Activated CD4-positive, alpha-beta T cell treated with anti-CD3 and anti-CD28 coated beads for 36 hours (primary cell): ENCODE measurements at regions not wholly inside any gene's neighbourhood (a gene's known extent, or its start where the extent isn't known, plus 50 kb on each side); places are given as distances from the start of the nearest gene placed in this dataset.
"Not testable (repeated sequence)": the region's sequence is repeated elsewhere in the genome, so short reads cannot be mapped to it uniquely, and the experiment has no call there.

Source experiments
- ATAC-seq: fragments of 200-7000 bp; cut with Tn5 transposase; one replicate; pipeline ENCODE4 v1.10.0; 2021; ENCODE audit warnings: mild to moderate bottlenecking, moderate library complexity
- CTCF ChIA-PET: fragments of 350-600 bp; sonication (Branson Sonifier 250); formaldehyde crosslinking; loops from one replicate; lab custom pipeline; 2021; ENCODE audit warnings: antibody characterized with exemption; lab: Charles Lee
- POLR2A ChIA-PET: fragments of 350-600 bp; sonication (Branson Sonifier 250); formaldehyde crosslinking; loops from one replicate; lab custom pipeline; 2021; ENCODE audit warnings: antibody characterized with exemption, inconsistent platforms; lab: Charles Lee
- DNase-seq: peaks from one replicate; pipeline ENCODE4 v3.0.0-alpha.2; 2020
- H3K27ac Mint-ChIP-seq: one replicate; pipeline ENCODE4 v1.8.0; 2021; ENCODE audit warnings: mixed read lengths
- H3K27me3 Mint-ChIP-seq: one replicate; pipeline ENCODE4 v1.8.0; 2021; ENCODE audit warnings: mixed read lengths
- H3K36me3 Mint-ChIP-seq: one replicate; pipeline ENCODE4 v1.8.0; 2021; ENCODE audit warnings: low read depth, mixed read lengths
- H3K4me1 Mint-ChIP-seq: one replicate; pipeline ENCODE4 v1.8.0; 2021; ENCODE audit warnings: mixed read lengths
- H3K4me3 Mint-ChIP-seq: one replicate; pipeline ENCODE4 v1.8.0; 2021; ENCODE audit warnings: mild to moderate bottlenecking, moderate library complexity, mixed read lengths
- H3K9me3 Mint-ChIP-seq: one replicate; pipeline ENCODE4 v1.8.0; 2021; ENCODE audit warnings: low read depth, mixed read lengths
- intact Hi-C, 2 experiments: fragments of 100-400 bp; cut with DNase I in 1 of 2; cut with micrococcal nuclease in 1 of 2; formaldehyde crosslinking; loops; one replicate each; pipeline versions ENCODE4 v1.14.2 to v1.15.1; 2022 to 2024; cut with DNase I, micrococcal nuclease

DNA sequence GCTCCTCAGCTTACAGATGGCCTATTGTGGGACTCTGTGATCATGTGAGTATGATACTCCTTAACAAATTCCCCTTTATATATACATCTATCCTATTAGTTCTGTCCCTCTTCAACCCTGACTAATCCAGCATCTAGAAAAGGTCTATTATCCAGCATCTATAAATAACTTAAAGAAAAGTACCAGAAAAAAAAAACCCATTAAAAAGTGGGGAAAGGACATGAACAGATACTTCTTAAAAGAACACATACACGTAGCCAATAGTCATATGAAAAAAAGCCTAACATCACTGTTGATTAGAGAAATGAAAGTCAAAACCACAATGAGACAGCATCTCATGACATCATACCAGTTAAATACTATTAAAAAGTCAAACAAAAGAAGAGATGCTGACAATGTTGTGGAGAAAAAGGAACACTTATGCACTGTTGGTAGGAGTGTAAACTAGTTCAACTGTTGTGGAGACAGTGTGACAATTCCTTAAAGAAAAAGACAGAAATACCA lies 549.5 kb upstream of the GRM3 start:
- DNase-seq, result no peak
- ChIA-PET POLR2A (no interaction called here), CTCF (no interaction called here)
- Mint-ChIP-seq H3K4me1 (no peaks in the 10 kb centered on the region), H3K27me3 (no peaks in the 10 kb centered on the region), H3K27ac (no peak overlapping the region), H3K4me3 (no peak overlapping the region), H3K9me3 (peaks cover 15% of the 10 kb centered on the region), H3K36me3 (no peaks in the 10 kb centered on the region)
- intact Hi-C loops, result no loop called here
- no peak for ATAC-seq

DNA sequence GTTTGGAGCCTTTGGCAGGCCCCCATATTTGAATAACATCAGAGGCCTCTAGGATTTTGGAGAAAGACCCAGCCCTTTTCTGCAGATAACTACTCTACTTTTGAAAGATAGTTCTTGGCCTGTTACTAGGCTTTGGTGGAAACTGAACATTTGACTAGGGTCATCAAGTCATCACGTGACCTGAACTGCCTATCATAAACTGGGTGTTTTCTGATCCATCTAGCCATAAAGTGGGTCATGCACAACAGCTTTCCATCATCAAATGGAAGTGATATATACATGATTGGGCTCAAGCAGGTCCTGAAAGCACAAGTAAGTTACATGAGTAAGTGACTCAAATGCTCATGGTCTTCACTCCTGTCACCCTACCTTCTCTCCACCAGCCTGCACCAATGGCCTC lies 552.3 kb upstream of the GRM3 start:
- Mint-ChIP-seq H3K36me3 (no peaks in the 10 kb centered on the region), H3K27ac (no peak overlapping the region), H3K4me1 (no peaks in the 10 kb centered on the region), H3K9me3 (peaks cover 17% of the 10 kb centered on the region), H3K27me3 (no peaks in the 10 kb centered on the region), H3K4me3 (no peak overlapping the region)
- ChIA-PET CTCF (no interaction called here), POLR2A (no interaction called here)
- ATAC-seq, result no peak
- intact Hi-C loops, result no loop called here
- no peak for DNase-seq

DNA sequence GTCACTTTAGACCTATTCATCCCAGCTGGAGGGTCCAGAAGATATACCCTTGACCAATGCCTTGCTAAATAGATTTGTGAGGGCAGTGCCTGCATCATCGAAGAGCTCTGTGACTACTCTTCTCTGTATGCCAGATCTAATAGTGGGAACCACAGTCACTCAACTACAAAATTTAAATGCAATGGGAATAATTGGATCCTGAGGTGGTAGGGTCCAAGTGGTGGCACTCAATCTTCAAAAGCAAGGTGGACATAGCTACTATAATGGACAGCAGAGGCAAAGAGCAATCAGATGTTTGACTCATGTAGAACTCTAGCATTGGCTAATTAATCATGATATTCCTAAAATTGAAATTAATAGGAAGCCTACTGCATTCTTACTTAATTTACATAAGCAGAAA lies 554.3 kb upstream of the GRM3 start:
- POLR2A ChIA-PET, result no interaction called here
- H3K36me3 Mint-ChIP-seq, result no peaks in the 10 kb centered on the region

DNA sequence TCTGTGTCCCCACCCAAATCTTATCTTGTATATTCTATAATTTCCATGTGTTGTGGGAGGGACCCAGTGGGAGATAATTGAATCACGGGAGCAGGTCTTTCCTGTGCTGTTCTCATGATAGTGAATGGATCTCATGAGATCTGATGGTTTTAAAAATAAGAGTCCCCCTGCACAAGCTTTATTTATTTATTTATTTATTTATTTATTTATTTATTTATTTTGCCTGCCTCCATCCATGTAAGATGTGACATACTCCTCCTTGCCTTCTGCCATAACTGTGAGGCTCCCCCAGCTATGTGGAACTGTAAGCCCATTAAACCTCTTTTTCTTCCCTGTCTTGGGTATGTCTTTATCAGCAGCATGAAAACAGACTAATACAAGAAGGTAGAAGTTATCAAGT lies 579.1 kb upstream of the GRM3 start:
- DNase-seq, H3K4me1 Mint-ChIP-seq, H3K36me3 Mint-ChIP-seq, H3K4me3 Mint-ChIP-seq, H3K27ac Mint-ChIP-seq, CTCF ChIA-PET, POLR2A ChIA-PET, intact Hi-C loops, ATAC-seq, H3K27me3 Mint-ChIP-seq: not testable (repeated sequence)
- peaks cover 10% of the 10 kb centered on the region for H3K9me3 Mint-ChIP-seq

More for the DNA sequence above, 554.3 kb upstream of the GRM3 start:
- H3K4me3 Mint-ChIP-seq, result no peak overlapping the region
- ATAC-seq, result no peak
- CTCF ChIA-PET, result no interaction called here
- peaks cover 19% of the 10 kb centered on the region for H3K9me3 Mint-ChIP-seq
- no peaks in the 10 kb centered on the region for H3K27me3 Mint-ChIP-seq
- intact Hi-C loops, result no loop called here
- no peak overlapping the region for H3K27ac Mint-ChIP-seq
- H3K4me1 Mint-ChIP-seq, result no peaks in the 10 kb centered on the region
- no peak for DNase-seq

DNA sequence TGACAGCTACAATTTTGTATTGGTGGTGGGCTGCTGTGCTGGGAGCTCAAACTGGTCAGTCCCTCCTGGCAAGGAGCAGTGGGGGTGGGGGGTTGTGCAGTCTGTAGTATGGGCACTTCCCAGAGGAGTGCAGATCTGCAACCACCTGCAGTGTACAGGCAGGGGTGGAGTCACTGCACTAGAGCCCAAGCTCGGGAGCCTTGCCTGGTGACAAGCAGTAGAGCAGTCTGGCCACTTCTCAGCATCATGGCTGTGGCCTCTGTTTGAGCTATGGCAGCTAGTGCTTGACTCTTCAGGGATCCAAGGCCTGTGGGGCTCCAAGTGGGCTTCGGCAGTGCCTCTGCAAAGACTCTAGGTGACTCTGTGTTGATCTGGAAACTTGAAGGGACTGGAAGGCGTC lies 585.1 kb upstream of the GRM3 start:
- DNase-seq, result no peak
- Mint-ChIP-seq H3K36me3 (no peaks in the 10 kb centered on the region), H3K27me3 (no peaks in the 10 kb centered on the region), H3K9me3 (peaks cover 31% of the 10 kb centered on the region), H3K4me3 (no peak overlapping the region), H3K27ac (no peak overlapping the region), H3K4me1 (no peaks in the 10 kb centered on the region)
- intact Hi-C loops, result no loop called here
- CTCF ChIA-PET, result no interaction called here
- POLR2A ChIA-PET, result no interaction called here
- no peak for ATAC-seq

DNA sequence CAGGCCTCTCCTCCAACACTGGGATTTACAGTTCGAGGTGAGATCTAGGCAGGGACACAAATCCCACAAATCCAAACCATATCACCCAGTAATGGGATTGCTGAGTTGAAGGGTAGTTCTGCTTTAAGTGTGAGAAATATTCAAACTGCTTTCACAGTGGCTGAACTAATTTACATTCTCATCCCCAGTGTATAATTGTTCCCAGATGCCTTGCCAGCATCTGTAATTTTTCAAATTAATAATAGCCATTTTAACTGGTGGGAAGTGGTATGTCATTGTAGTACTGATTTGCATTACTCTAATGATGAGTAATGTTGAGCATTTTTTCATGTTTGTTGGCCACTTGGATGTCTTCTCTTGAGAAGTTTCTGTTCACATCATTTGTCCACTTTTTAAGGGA lies 592.8 kb upstream of the GRM3 start:
- H3K4me1 Mint-ChIP-seq, result no peaks in the 10 kb centered on the region
- H3K27ac Mint-ChIP-seq, result no peak overlapping the region
- ChIA-PET POLR2A (no interaction called here), CTCF (no interaction called here)
- no peak overlapping the region for H3K4me3 Mint-ChIP-seq
- peaks cover 18% of the 10 kb centered on the region for H3K9me3 Mint-ChIP-seq
- H3K27me3 Mint-ChIP-seq, result no peaks in the 10 kb centered on the region
- no peak for DNase-seq
- no peak for ATAC-seq
- H3K36me3 Mint-ChIP-seq, result no peaks in the 10 kb centered on the region
- intact Hi-C loops, result no loop called here

DNA sequence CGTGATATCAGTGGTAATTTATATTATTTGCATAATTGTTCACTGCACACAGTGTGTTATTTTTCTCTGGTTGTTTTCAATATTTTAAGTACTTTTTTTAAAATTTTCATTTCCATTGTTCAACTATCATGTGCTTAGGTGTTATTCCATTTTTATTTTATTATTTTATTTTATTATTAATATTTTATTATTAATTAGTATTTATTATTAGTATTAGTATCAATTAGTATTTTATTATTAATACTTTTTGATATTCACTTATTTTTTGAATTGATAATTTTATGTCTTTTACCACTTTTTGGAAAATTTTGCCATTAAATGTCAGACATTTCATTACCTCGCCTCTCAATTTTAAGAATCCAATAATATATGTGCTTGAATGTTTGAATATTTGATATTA lies 593.8 kb upstream of the GRM3 start:
- Mint-ChIP-seq H3K4me1 (no peaks in the 10 kb centered on the region), H3K9me3 (peaks cover 20% of the 10 kb centered on the region), H3K36me3 (no peaks in the 10 kb centered on the region), H3K27ac (no peak overlapping the region), H3K4me3 (no peak overlapping the region), H3K27me3 (no peaks in the 10 kb centered on the region)
- POLR2A ChIA-PET, result no interaction called here
- no peak for DNase-seq
- intact Hi-C loops, result no loop called here
- no peak for ATAC-seq
- CTCF ChIA-PET, result interaction anchor here (1.2 kb wide), 1 partner anchor 35 kb away, joined by 3 read pairs; no protein-coding TSS in a partner anchor

DNA sequence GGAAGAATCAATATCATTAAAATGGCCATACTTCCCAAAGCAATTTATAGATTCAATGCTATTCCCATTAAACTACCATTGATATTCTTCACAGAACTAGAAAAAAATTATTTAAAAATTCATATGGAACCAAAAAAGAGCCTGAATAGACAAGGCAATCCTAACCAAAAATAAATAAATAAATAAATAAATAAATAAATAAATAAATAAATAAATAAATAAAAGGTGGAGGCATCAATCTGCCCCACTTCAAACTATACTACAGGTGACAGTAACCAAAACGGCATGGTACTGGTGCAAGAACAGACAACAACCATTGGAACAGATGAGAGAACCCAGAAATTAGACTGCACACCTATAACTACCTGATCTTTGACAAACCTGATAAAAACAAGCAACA lies 598.5 kb upstream of the GRM3 start:
- H3K27me3 Mint-ChIP-seq, H3K4me3 Mint-ChIP-seq, DNase-seq, CTCF ChIA-PET, ATAC-seq, H3K4me1 Mint-ChIP-seq, intact Hi-C loops, H3K36me3 Mint-ChIP-seq, H3K27ac Mint-ChIP-seq, POLR2A ChIA-PET: not testable (repeated sequence)
- peaks cover 15% of the 10 kb centered on the region for H3K9me3 Mint-ChIP-seq

DNA sequence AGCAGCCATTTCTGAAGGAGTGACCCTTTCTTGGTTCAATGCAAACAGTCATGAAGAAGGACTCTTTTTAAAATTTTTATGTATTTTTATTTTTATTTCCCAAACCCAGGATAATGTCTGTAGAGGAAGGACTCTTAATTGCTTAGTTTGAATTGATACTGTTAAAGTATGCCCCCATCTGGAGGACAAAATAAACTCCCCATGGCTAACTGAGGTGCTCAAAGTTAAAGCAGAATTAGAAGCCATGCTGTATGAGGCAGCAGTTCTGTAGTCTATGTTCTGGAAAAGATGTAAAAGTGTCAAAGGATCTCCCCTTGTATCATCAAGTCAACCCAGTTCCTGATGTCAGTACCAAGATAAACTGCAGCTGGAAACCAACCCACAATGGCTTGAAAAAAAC lies 617.9 kb upstream of the GRM3 start:
- Mint-ChIP-seq H3K27ac (no peak overlapping the region), H3K27me3 (no peaks in the 10 kb centered on the region), H3K36me3 (no peaks in the 10 kb centered on the region), H3K4me3 (no peak overlapping the region), H3K4me1 (no peaks in the 10 kb centered on the region), H3K9me3 (peaks cover 19% of the 10 kb centered on the region)
- POLR2A ChIA-PET, result no interaction called here
- DNase-seq (no peak), ATAC-seq (no peak)
- CTCF ChIA-PET, result interaction anchor here (0.6 to 1.3 kb wide), 2 partner anchors 17 to 62 kb away, joined by 3 to 4 read pairs; no protein-coding TSS in a partner anchor
- intact Hi-C loops, result no loop called here

DNA sequence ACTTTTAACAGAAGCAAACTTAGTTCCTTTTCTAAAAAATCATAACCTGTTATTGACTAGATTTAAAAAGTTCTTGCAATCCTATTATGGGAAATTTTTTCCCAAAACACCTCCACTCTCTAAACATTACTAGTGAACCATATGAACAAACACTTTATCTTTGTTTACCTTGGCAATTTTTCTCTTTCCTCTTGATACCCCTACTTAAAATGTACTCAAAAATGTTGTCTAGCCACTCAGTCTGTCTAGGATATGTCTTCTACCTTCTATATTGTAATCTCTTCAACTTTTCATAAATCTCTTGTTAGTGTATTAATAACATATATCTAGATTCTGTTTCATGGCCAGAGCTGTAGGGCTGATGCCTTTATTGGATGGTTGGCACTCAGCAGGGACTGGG lies 630.0 kb upstream of the GRM3 start:
- Mint-ChIP-seq H3K4me1 (no peaks in the 10 kb centered on the region), H3K27me3 (no peaks in the 10 kb centered on the region), H3K27ac (no peak overlapping the region), H3K9me3 (peaks cover 2% of the 10 kb centered on the region), H3K36me3 (no peaks in the 10 kb centered on the region), H3K4me3 (no peak overlapping the region)
- intact Hi-C loops, result no loop called here
- ChIA-PET POLR2A (no interaction called here), CTCF (no interaction called here)
- DNase-seq, result no peak
- ATAC-seq, result no peak

DNA sequence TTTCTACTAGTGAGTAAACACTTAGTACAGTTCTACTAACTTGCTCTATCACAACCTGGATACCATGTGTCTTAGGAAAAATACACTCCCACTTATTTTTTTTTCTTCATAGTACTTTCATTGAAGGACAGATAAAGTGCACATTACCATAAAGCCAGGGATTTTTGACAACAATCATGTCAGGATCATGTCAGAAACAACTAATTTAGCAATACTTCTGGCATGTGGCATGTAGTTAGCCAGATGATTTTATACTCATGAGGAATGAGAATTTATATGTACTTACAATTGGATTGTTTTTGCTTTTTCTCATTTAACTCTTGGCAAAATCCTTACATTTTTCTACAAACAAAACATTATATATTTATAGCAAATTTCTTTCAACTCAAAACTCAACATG lies 630.7 kb upstream of the GRM3 start:
- POLR2A ChIA-PET, result no interaction called here

DNA sequence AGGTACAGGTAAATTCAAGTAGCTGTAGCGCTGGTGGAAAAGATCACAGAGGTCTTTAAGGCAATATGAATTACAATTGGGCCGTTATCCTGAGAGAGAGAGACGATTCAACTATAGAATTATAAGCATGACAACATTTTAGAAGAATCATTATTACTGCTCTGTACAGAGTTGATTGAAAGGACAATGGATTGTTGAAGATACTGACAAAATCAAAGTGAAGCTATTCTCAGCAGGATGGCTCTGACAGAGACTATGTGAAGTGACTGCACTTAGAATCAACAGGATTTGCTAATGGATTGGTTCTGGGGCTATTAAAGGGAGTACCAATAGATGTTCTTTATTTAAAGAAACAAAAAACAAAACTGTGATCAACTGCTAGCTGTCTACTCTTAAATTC lies 634.8 kb upstream of the GRM3 start:
- ChIA-PET POLR2A (no interaction called here), CTCF (interaction anchor here (0.9 kb wide), 1 partner anchor 17 kb away, joined by 3 read pairs; no protein-coding TSS in a partner anchor)
- no peaks in the 10 kb centered on the region for H3K4me1 Mint-ChIP-seq
- no peak overlapping the region for H3K4me3 Mint-ChIP-seq
- H3K27ac Mint-ChIP-seq, result no peak overlapping the region
- intact Hi-C loops, result no loop called here
- ATAC-seq, result no peak
- DNase-seq, result no peak
- H3K9me3 Mint-ChIP-seq, result peaks cover 14% of the 10 kb centered on the region
- no peaks in the 10 kb centered on the region for H3K27me3 Mint-ChIP-seq
- H3K36me3 Mint-ChIP-seq, result no peaks in the 10 kb centered on the region

More for the DNA sequence above, 630.7 kb upstream of the GRM3 start:
- Mint-ChIP-seq H3K27me3 (no peaks in the 10 kb centered on the region), H3K36me3 (no peaks in the 10 kb centered on the region), H3K4me3 (no peak overlapping the region), H3K27ac (no peak overlapping the region), H3K9me3 (peaks cover 4% of the 10 kb centered on the region), H3K4me1 (no peaks in the 10 kb centered on the region)
- intact Hi-C loops, result no loop called here
- CTCF ChIA-PET, result no interaction called here
- DNase-seq (no peak), ATAC-seq (no peak)
